ENCODE measurements at regions not wholly inside any gene's neighbourhood (a gene's known extent, or its start where the extent isn't known, plus 50 kb on each side); places are given as distances from the start of the nearest gene placed in this dataset.

GRCh38 chr2:125455110-125455509, 1200.8 kb upstream of the GYPC start:
- no peaks in the 10 kb centered on the region for H3K9me3 ChIP-seq
- H3K4me1 ChIP-seq: no peaks in the 10 kb centered on the region
- in situ Hi-C loops (cut with MboI; ENCODE audit: low sequenced_read_pairs in 4 of 4): no loop called here
- no peak overlapping the region for H3K4me3 ChIP-seq
- TF ChIP-seq POLR2A (IDR thresholded peaks at IDR 0.05): no peak
- no peak for TF ChIP-seq CTCF (IDR thresholded peaks at IDR 0.05 in 4 of 5, conservative IDR thresholded peaks at IDR 0.05 in 1 of 5)
- no peak for DNase-seq
- intact Hi-C loops (cut with DNase I; ENCODE audit: low total_unique reads): no loop called here
- no peak for ATAC-seq
- H3K36me3 ChIP-seq: no peaks in the 10 kb centered on the region
- H3K27ac ChIP-seq: no peak overlapping the region
- no peaks in the 10 kb centered on the region for H3K27me3 ChIP-seq

GRCh38 chr2:125456693-125457363, 1199.1 kb upstream of the GYPC start:
- no peak for ATAC-seq
- intact Hi-C loops (cut with DNase I; ENCODE audit: low total_unique reads): no loop called here
- no peak for DNase-seq
- Histone ChIP-seq H3K4me1 (no peaks in the 10 kb centered on the region), H3K4me3 (no peak overlapping the region), H3K27me3 (no peaks in the 10 kb centered on the region), H3K9me3 (no peaks in the 10 kb centered on the region), H3K27ac (no peak overlapping the region), H3K36me3 (no peaks in the 10 kb centered on the region)
- in situ Hi-C loops (cut with MboI; ENCODE audit: low sequenced_read_pairs in 4 of 4): no loop called here
- no peak for TF ChIP-seq POLR2A (IDR thresholded peaks at IDR 0.05)
- no peak for TF ChIP-seq CTCF (IDR thresholded peaks at IDR 0.05 in 4 of 5, conservative IDR thresholded peaks at IDR 0.05 in 1 of 5)

- H3K9me3 ChIP-seq: no peaks in the 10 kb centered on the region
- no peaks in the 10 kb centered on the region for H3K36me3 ChIP-seq
- intact Hi-C loops (cut with DNase I; ENCODE audit: low total_unique reads): no loop called here
- ATAC-seq (no peak), DNase-seq (no peak)
- in situ Hi-C loops (cut with MboI; ENCODE audit: low sequenced_read_pairs in 4 of 4): no loop called here
- H3K27ac ChIP-seq: no peak overlapping the region
- H3K27me3 ChIP-seq: no peaks in the 10 kb centered on the region
- TF ChIP-seq CTCF (IDR thresholded peaks at IDR 0.05 in 4 of 5, conservative IDR thresholded peaks at IDR 0.05 in 1 of 5) (no peak), POLR2A (IDR thresholded peaks at IDR 0.05) (no peak)
- no peaks in the 10 kb centered on the region for H3K4me1 ChIP-seq
- no peak overlapping the region for H3K4me3 ChIP-seq
These were observed 1184.0 kb upstream of the GYPC start for GRCh38 chr2:125471963-125472362.

- no peak overlapping the region for H3K27ac ChIP-seq
- intact Hi-C loops (cut with DNase I; ENCODE audit: low total_unique reads): no loop called here
- H3K27me3 ChIP-seq: no peaks in the 10 kb centered on the region
- in situ Hi-C loops (cut with MboI; ENCODE audit: low sequenced_read_pairs in 4 of 4): no loop called here
- H3K4me3 ChIP-seq: no peak overlapping the region
- no peak for ATAC-seq
- TF ChIP-seq POLR2A (IDR thresholded peaks at IDR 0.05) (no peak), CTCF (IDR thresholded peaks at IDR 0.05 in 4 of 5, conservative IDR thresholded peaks at IDR 0.05 in 1 of 5) (no peak)
- no peaks in the 10 kb centered on the region for H3K36me3 ChIP-seq
- no peak for DNase-seq
- H3K4me1 ChIP-seq: no peaks in the 10 kb centered on the region
- no peaks in the 10 kb centered on the region for H3K9me3 ChIP-seq
These were observed 1176.8 kb upstream of the GYPC start for GRCh38 chr2:125479143-125479636.

GRCh38 chr2:125490308-125490707, 1165.7 kb upstream of the GYPC start:
- H3K27ac ChIP-seq: no peak overlapping the region
- no peak for TF ChIP-seq CTCF (IDR thresholded peaks at IDR 0.05 in 4 of 5, conservative IDR thresholded peaks at IDR 0.05 in 1 of 5)
- no peak for TF ChIP-seq POLR2A (IDR thresholded peaks at IDR 0.05)
- no peak for ATAC-seq
- H3K4me3 ChIP-seq: no peak overlapping the region
- in situ Hi-C loops (cut with MboI; ENCODE audit: low sequenced_read_pairs in 4 of 4) (no loop called here), intact Hi-C loops (cut with DNase I; ENCODE audit: low total_unique reads) (no loop called here)
- H3K27me3 ChIP-seq: no peaks in the 10 kb centered on the region
- H3K4me1 ChIP-seq: no peaks in the 10 kb centered on the region
- DNase-seq: no peak
- no peaks in the 10 kb centered on the region for H3K36me3 ChIP-seq
- H3K9me3 ChIP-seq: no peaks in the 10 kb centered on the region

Measured in gastrocnemius medialis (tissue), 4 donors.